ENCODE measurements at regions not wholly inside any gene's neighbourhood (a gene's known extent, or its start where the extent isn't known, plus 50 kb on each side); places are given as distances from the start of the nearest gene placed in this dataset.

- Mint-ChIP-seq H3K36me3 (ENCODE audit: low read depth) (no peaks in the 10 kb centered on the region), H3K27ac (no peak overlapping the region)
These were observed 259.1 kb upstream of the ERCC4 start for GRCh38 chr16:13660807-13661206.

DNA sequence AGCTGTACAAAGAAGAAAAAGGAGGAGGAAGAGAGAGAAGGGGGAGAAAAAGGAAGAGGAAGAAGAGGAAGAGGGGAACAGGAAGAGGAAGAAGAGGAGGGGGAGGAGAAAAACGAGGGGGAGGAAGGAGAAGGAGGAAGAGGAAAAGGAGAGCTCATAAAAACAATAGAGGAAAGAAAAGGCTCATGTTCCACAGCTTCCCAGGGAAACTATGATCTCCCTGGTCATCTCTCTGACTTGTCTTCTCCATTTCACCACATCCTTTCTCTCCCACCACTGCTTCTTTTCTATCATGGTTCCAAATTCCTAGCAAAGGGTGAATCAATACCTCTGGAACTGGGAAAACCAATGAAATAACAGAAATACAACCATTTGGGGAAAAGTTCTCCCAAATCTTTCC lies 254.1 kb upstream of the ERCC4 start:
- H3K9me3 ChIP-seq (ENCODE audit: control insufficient read depth, low read length, poor library complexity, severe bottlenecking) = no peaks in the 10 kb centered on the region
- DNase-seq (no peak), ATAC-seq (no peak)
- H3K36me3 Mint-ChIP-seq (ENCODE audit: low read depth) = no peaks in the 10 kb centered on the region
- H3K4me1 Mint-ChIP-seq = no peaks in the 10 kb centered on the region
- no peak overlapping the region for H3K4me3 Mint-ChIP-seq
- H3K27me3 Mint-ChIP-seq = no peaks in the 10 kb centered on the region
- H3K27ac Mint-ChIP-seq = no peak overlapping the region

More at GRCh38 chr16:13660807-13661206, 259.1 kb upstream of the ERCC4 start:
- ATAC-seq (no peak), DNase-seq (no peak)
- H3K4me3 Mint-ChIP-seq = no peak overlapping the region
- H3K27me3 Mint-ChIP-seq = no peaks in the 10 kb centered on the region
- no peaks in the 10 kb centered on the region for H3K9me3 ChIP-seq (ENCODE audit: control insufficient read depth, low read length, poor library complexity, severe bottlenecking)
- no peaks in the 10 kb centered on the region for H3K4me1 Mint-ChIP-seq

- no peak for DNase-seq
- H3K9me3 ChIP-seq (ENCODE audit: control insufficient read depth, low read length, poor library complexity, severe bottlenecking) = no peaks in the 10 kb centered on the region
- no peaks in the 10 kb centered on the region for H3K4me1 Mint-ChIP-seq
- no peak overlapping the region for H3K4me3 Mint-ChIP-seq
- H3K27me3 Mint-ChIP-seq = no peaks in the 10 kb centered on the region
- no peak overlapping the region for H3K27ac Mint-ChIP-seq
- no peak for ATAC-seq
- no peaks in the 10 kb centered on the region for H3K36me3 Mint-ChIP-seq (ENCODE audit: low read depth)
These were observed 247.8 kb upstream of the ERCC4 start for GRCh38 chr16:13672196-13672595.

- no peak for ATAC-seq
- no peaks in the 10 kb centered on the region for H3K9me3 ChIP-seq (ENCODE audit: control insufficient read depth, low read length, poor library complexity, severe bottlenecking)
- Mint-ChIP-seq H3K4me3 (no peak overlapping the region), H3K4me1 (no peaks in the 10 kb centered on the region), H3K27ac (no peak overlapping the region), H3K36me3 (ENCODE audit: low read depth) (no peaks in the 10 kb centered on the region), H3K27me3 (no peaks in the 10 kb centered on the region)
- no peak for DNase-seq
These were observed 239.7 kb upstream of the ERCC4 start for GRCh38 chr16:13680021-13680889.

- H3K9me3 ChIP-seq (ENCODE audit: control insufficient read depth, low read length, poor library complexity, severe bottlenecking) = no peaks in the 10 kb centered on the region
- Mint-ChIP-seq H3K36me3 (ENCODE audit: low read depth) (no peaks in the 10 kb centered on the region), H3K4me1 (no peaks in the 10 kb centered on the region), H3K27ac (no peak overlapping the region), H3K4me3 (no peak overlapping the region), H3K27me3 (no peaks in the 10 kb centered on the region)
- DNase-seq = no peak
- no peak for ATAC-seq
These were observed 235.0 kb upstream of the ERCC4 start for GRCh38 chr16:13684819-13685563.

DNA sequence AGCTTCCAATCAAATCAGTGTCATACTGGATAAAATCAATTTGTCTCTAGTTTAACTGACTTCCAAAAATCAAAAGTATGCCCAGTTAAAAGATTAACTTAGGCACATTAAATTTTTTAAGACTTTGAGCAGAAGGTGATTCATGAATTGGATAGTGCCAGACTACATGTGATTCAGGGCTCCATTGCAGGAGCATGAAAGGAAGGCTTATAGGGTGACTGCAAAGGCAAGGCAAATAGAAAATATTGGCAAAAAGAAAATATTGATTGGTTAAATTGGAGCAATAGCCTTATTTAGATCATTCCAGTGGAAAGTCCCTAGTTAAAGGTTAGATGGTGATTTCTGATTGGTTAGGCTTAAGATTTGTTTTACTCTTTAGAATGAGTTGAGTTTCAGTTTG lies 223.9 kb upstream of the ERCC4 start:
- no peaks in the 10 kb centered on the region for H3K9me3 ChIP-seq (ENCODE audit: control insufficient read depth, low read length, poor library complexity, severe bottlenecking)
- Mint-ChIP-seq H3K27me3 (no peaks in the 10 kb centered on the region), H3K36me3 (ENCODE audit: low read depth) (no peaks in the 10 kb centered on the region), H3K4me3 (no peak overlapping the region), H3K27ac (no peak overlapping the region), H3K4me1 (no peaks in the 10 kb centered on the region)
- ATAC-seq (no peak), DNase-seq (no peak)

- no peaks in the 10 kb centered on the region for H3K36me3 Mint-ChIP-seq (ENCODE audit: low read depth)
- DNase-seq = no peak
- no peak overlapping the region for H3K27ac Mint-ChIP-seq
- H3K9me3 ChIP-seq (ENCODE audit: control insufficient read depth, low read length, poor library complexity, severe bottlenecking) = no peaks in the 10 kb centered on the region
- no peak for ATAC-seq
- no peaks in the 10 kb centered on the region for H3K27me3 Mint-ChIP-seq
- no peak overlapping the region for H3K4me3 Mint-ChIP-seq
- H3K4me1 Mint-ChIP-seq = no peaks in the 10 kb centered on the region
These were observed 222.9 kb upstream of the ERCC4 start for GRCh38 chr16:13697013-13697412.

- DNase-seq (no peak), ATAC-seq (no peak)
- no peak overlapping the region for H3K4me3 Mint-ChIP-seq
- H3K36me3 Mint-ChIP-seq (ENCODE audit: low read depth) = no peaks in the 10 kb centered on the region
- no peaks in the 10 kb centered on the region for H3K27me3 Mint-ChIP-seq
- no peaks in the 10 kb centered on the region for H3K4me1 Mint-ChIP-seq
- no peak overlapping the region for H3K27ac Mint-ChIP-seq
- H3K9me3 ChIP-seq (ENCODE audit: control insufficient read depth, low read length, poor library complexity, severe bottlenecking) = no peaks in the 10 kb centered on the region
These were observed 222.4 kb upstream of the ERCC4 start for GRCh38 chr16:13697568-13697967.

DNA sequence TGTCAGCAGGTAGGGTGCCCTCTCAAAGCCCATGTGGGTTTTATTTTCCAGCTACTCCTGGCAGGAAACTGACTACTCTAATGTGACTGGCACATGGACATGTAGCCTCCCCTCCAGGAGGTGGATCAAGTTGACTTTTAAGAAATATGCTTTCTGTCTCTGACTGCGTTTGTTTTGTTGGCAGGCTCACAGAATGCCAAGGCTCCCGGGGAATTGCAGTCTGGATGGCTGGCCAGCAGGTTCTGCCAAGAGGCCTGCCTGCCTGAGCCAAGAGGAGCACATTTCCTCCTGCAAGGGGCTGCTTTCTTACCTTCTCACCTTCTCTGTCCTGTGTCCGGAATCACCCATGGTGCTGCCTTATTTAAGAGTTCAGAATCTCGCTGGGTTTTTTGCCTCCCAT lies 217.3 kb upstream of the ERCC4 start:
- no peaks in the 10 kb centered on the region for H3K9me3 ChIP-seq (ENCODE audit: control insufficient read depth, low read length, poor library complexity, severe bottlenecking)
- Mint-ChIP-seq H3K36me3 (ENCODE audit: low read depth) (no peaks in the 10 kb centered on the region), H3K4me1 (no peaks in the 10 kb centered on the region), H3K27ac (no peak overlapping the region), H3K4me3 (no peak overlapping the region), H3K27me3 (no peaks in the 10 kb centered on the region)
- ATAC-seq (no peak), DNase-seq (no peak)

GRCh38 chr16:13708347-13709120 lies 211.4 kb upstream of the ERCC4 start:
- Mint-ChIP-seq H3K27ac (no peak overlapping the region), H3K4me3 (no peak overlapping the region), H3K27me3 (no peaks in the 10 kb centered on the region), H3K36me3 (ENCODE audit: low read depth) (no peaks in the 10 kb centered on the region), H3K4me1 (no peaks in the 10 kb centered on the region)
- H3K9me3 ChIP-seq (ENCODE audit: control insufficient read depth, low read length, poor library complexity, severe bottlenecking) = no peaks in the 10 kb centered on the region
- DNase-seq (no peak), ATAC-seq (no peak)

DNA sequence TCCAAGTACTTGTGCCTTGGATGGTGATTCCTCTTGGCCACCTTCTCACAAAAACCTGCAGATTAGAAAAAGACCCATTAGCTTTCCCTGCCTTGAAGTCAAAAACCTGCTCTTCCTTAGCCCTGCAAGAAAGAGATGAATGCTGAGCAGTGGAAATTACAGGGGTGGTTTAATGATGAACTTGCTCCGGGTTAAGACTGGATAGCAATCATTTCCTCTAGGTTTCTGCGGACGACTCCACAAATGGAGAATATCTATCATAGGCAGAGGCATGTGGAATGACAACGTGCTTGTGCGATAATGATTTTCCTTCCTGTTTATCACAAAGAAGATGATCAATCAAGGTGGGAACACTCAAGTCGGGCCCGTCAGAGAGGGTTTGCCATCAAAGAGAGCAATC lies 201.2 kb upstream of the ERCC4 start:
- ATAC-seq = no peak
- Mint-ChIP-seq H3K27ac (no peak overlapping the region), H3K27me3 (no peaks in the 10 kb centered on the region), H3K36me3 (ENCODE audit: low read depth) (no peaks in the 10 kb centered on the region), H3K4me3 (no peak overlapping the region), H3K4me1 (no peaks in the 10 kb centered on the region)
- no peaks in the 10 kb centered on the region for H3K9me3 ChIP-seq (ENCODE audit: control insufficient read depth, low read length, poor library complexity, severe bottlenecking)
- no peak for DNase-seq

DNA sequence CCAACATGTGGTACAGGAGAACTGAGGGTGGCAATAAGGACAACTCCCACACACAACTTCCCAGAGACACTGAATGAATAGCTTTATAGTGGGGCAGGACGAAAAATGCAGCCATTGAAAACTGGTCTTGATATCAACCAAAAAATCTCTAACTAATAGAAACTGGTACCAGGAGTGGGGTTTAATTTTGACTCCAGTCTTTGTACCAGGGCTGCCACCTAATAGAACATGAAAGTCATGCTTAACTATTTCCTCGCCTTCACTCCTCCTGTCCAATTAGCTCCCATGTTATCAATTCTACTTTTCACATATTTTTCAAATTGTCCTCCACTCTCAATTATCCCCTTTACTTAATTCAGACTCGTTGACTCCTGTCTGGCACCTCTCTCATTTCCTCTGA lies 192.0 kb upstream of the ERCC4 start:
- H3K36me3 Mint-ChIP-seq (ENCODE audit: low read depth) = no peaks in the 10 kb centered on the region
- H3K4me3 Mint-ChIP-seq = no peak overlapping the region
- no peak for DNase-seq
- H3K27ac Mint-ChIP-seq = no peak overlapping the region
- peaks cover 5% of the 10 kb centered on the region for H3K9me3 ChIP-seq (ENCODE audit: control insufficient read depth, low read length, poor library complexity, severe bottlenecking)
- no peaks in the 10 kb centered on the region for H3K27me3 Mint-ChIP-seq
- ATAC-seq = no peak
- H3K4me1 Mint-ChIP-seq = no peaks in the 10 kb centered on the region

DNA sequence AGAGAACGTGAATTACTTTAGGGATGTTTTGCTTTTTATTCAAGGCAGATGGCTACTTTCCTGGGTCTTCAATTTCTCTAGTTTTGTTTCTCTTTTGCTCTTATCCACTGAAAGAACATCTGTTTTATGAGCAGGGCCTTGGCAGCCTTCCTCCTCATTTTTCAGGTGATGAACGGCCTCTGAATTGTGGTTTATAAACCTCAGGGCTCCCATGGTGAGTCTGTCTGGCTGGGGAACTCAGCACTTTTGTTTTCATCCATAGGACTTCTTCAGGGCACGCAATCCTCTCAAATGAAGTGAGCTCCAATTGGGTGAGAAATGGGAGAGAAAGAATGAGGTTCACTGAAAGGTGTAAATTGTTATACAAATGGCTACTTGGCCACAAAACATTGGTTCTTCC lies 186.4 kb upstream of the ERCC4 start:
- DNase-seq (no peak), ATAC-seq (no peak)
- no peaks in the 10 kb centered on the region for H3K9me3 ChIP-seq (ENCODE audit: control insufficient read depth, low read length, poor library complexity, severe bottlenecking)
- Mint-ChIP-seq H3K4me1 (no peaks in the 10 kb centered on the region), H3K27ac (no peak overlapping the region), H3K4me3 (no peak overlapping the region), H3K36me3 (ENCODE audit: low read depth) (no peaks in the 10 kb centered on the region), H3K27me3 (no peaks in the 10 kb centered on the region)
